Stimulated activated CD8-positive, alpha-beta memory T cell treated with anti-CD3 and anti-CD28 coated beads, Interleukin-7, amount 100 ng/mL, for 1 hour (primary cell): ENCODE measurements at regions not wholly inside any gene's neighbourhood (a gene's known extent, or its start where the extent isn't known, plus 50 kb on each side); places are given as distances from the start of the nearest gene placed in this dataset.

ENCODE experiments used
- DNase-seq, 2 donors: peaks; one replicate each; pipeline ENCODE4 v3.0.0-alpha.2; 2020; ENCODE audit warnings: low read depth in 2 of 2

- no peak for DNase-seq
These were observed 101.9 kb downstream of the RFLNA start for GRCh38 chr12:124396544-124397398.

- DNase-seq: no peak
These were observed 101.1 kb downstream of the RFLNA start for GRCh38 chr12:124395986-124396385.

GRCh38 chr12:124395284-124395752, 100.4 kb downstream of the RFLNA start:
- no peak for DNase-seq

- no peak for DNase-seq
These were observed 99.7 kb downstream of the RFLNA start for GRCh38 chr12:124394462-124395128.

- DNase-seq: no peak
These were observed 98.9 kb downstream of the RFLNA start for GRCh38 chr12:124393831-124394230.

- no peak for DNase-seq
These were observed 98.5 kb downstream of the RFLNA start for GRCh38 chr12:124393414-124393790.

GRCh38 chr12:124392667-124393413, 97.9 kb downstream of the RFLNA start:
- no peak for DNase-seq

GRCh38 chr12:124392271-124392666, 97.4 kb downstream of the RFLNA start:
- DNase-seq: no peak

- no peak for DNase-seq
These were observed 96.7 kb downstream of the RFLNA start for GRCh38 chr12:124391340-124392261.

GRCh38 chr12:124390442-124391097, 95.7 kb downstream of the RFLNA start:
- DNase-seq: no peak

- no peak for DNase-seq
These were observed 95.0 kb downstream of the RFLNA start for GRCh38 chr12:124389725-124390441.

GRCh38 chr12:124389138-124389724, 94.3 kb downstream of the RFLNA start:
- peak; percentile 34 to 36 for DNase-seq

- DNase-seq: peak in 1 of 2 donors; percentile 18
These were observed 93.8 kb downstream of the RFLNA start for GRCh38 chr12:124388679-124389137.

- no peak for DNase-seq
These were observed 93.3 kb downstream of the RFLNA start for GRCh38 chr12:124388038-124388671.

- DNase-seq: no peak
These were observed 92.6 kb downstream of the RFLNA start for GRCh38 chr12:124387528-124387911.

GRCh38 chr12:124386661-124387527, 92.0 kb downstream of the RFLNA start:
- DNase-seq: no peak

GRCh38 chr12:124386059-124386458, 91.2 kb downstream of the RFLNA start:
- no peak for DNase-seq
